ENCODE measurements at regions not wholly inside any gene's neighbourhood (a gene's known extent, or its start where the extent isn't known, plus 50 kb on each side); places are given as distances from the start of the nearest gene placed in this dataset.

DNA sequence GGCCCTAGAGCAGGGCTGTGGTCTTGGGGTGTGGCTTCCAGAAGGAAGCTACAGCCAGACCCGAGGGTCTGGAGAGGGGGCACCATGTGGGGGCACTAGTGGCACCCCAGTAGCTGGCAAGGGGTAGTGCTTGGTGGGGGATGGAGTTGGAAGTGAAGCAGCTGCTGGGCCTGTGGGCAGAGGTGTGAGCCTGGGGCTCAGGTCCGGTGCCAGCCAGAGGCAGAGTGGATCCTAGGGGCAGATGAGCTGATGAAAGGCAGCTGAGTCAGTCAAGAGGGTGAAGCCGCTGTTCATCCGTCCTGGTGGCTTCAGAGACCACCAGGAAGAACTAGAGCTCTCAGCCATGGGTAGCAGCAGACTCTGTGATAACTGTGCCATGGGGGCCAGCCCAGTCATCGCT, 172.6 kb downstream of the TBC1D2B start:
- TF ChIP-seq, protein P1, sequence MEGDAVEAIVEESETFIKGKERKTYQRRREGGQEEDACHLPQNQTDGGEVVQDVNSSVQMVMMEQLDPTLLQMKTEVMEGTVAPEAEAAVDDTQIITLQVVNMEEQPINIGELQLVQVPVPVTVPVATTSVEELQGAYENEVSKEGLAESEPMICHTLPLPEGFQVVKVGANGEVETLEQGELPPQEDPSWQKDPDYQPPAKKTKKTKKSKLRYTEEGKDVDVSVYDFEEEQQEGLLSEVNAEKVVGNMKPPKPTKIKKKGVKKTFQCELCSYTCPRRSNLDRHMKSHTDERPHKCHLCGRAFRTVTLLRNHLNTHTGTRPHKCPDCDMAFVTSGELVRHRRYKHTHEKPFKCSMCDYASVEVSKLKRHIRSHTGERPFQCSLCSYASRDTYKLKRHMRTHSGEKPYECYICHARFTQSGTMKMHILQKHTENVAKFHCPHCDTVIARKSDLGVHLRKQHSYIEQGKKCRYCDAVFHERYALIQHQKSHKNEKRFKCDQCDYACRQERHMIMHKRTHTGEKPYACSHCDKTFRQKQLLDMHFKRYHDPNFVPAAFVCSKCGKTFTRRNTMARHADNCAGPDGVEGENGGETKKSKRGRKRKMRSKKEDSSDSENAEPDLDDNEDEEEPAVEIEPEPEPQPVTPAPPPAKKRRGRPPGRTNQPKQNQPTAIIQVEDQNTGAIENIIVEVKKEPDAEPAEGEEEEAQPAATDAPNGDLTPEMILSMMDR (IDR thresholded peaks at IDR 0.05; ENCODE audit: poor library complexity, severe bottlenecking) = no peak
- no peak for TF ChIP-seq POLR2AphosphoS5 (IDR thresholded peaks at IDR 0.05)

Data from neural cell (in vitro differentiated cells).